ENCODE measurements at regions not wholly inside any gene's neighbourhood (a gene's known extent, or its start where the extent isn't known, plus 50 kb on each side); places are given as distances from the start of the nearest gene placed in this dataset.
A peak's percentile ranks its signal among the peaks of the same experiment; 100 is the strongest.

DNA sequence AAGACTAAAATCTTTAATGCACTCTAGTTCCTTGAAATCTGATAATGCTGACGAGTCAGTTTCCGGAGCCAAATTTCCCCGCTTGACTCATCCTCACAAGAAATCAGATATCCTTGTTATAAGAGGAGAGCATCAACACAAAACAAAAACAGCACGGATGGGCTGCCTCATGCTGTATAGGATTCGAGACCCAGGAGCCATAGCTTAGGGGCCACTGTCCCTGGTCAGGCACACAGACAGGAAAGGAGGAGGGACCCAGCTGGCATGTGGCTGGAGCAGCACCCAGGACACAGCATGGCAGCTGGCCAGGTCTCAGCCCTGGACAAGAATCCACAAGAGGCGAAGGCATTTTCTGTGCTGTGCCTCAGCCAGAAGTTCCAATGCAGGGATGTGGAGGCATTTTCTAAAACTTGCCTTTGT, 110.2 kb upstream of the SPATA13 start:
- DNase-seq (ENCODE audit: low read depth, low spot score): peak; percentile 80

DNA sequence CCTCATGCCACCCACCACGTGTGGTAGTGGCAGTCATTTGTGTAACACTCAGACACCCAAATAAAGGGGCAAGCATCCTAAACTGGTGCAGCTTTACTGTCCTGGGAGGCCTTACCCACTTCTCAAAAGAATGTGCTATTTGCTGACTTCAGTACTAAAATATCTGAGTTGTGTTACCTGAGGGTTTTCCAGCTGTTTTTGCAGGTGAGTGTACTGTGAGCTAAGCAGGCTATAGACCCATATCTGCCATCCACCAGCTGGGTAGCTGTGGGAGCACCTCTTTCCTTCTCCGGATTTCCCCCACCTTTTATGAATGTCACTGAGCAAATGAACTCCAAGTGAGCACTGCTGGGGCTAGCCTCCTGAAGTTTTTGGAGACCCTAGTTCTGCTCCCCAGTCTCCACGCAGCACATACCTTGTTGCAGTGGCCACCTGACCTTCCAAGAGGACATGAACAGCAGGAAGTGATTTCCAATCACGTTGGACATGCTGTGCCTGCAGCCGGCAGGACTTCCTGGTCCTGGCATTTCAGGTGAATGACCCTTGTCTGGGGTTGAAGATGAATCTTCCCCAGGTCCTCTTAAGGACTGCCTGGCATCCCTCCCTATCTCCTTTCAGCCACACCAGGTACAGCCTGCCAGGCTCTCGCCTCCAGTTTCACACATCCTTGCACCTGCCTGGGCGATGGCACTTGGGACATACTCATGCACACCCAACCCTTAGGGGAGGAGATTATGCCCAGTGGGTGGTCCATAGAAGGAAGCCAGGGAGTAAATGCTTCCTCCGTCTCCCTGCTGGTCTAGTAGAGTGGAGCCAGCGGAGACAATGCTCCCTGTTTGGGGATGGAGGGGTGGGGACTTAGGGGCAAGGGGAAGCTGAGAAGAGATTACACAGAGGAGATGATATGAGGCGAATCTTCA, 109.5 kb upstream of the SPATA13 start:
- no peak for DNase-seq (ENCODE audit: low read depth, low spot score)

- peak; percentile 43 for DNase-seq (ENCODE audit: low read depth, low spot score)
Observed at GRCh38 chr13:24052547-24053518, 107.7 kb upstream of the SPATA13 start.

- peak; percentile 84 for DNase-seq (ENCODE audit: low read depth, low spot score)
Observed at GRCh38 chr13:24053519-24054251, 106.8 kb upstream of the SPATA13 start.

GRCh38 chr13:24056616-24057137, 103.8 kb upstream of the SPATA13 start:
- no peak for DNase-seq (ENCODE audit: low read depth, low spot score)

DNA sequence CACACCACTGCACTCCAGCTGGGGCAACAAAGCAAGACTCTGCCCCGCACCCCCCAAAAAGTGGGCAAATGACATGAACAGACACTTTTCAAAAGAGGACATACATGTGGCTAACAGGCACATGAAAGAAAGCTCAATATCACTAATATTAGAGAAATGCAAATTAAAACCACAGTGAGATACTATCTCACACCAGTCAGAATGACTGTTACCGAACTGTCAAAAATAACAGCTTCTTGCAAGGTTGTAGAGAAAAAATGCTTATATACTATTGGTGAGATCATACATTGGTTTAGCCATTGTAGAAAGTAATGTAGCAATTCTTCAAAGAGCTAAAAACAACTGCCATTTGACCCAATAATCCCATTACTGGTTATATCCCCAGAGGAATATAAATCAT, 99.5 kb upstream of the SPATA13 start:
- DNase-seq (ENCODE audit: low read depth, low spot score): no peak

GRCh38 chr13:24063281-24063877, 97.1 kb upstream of the SPATA13 start:
- DNase-seq (ENCODE audit: low read depth, low spot score): peak; percentile 29

GRCh38 chr13:24064371-24064770, 96.1 kb upstream of the SPATA13 start:
- no peak for DNase-seq (ENCODE audit: low read depth, low spot score)

DNA sequence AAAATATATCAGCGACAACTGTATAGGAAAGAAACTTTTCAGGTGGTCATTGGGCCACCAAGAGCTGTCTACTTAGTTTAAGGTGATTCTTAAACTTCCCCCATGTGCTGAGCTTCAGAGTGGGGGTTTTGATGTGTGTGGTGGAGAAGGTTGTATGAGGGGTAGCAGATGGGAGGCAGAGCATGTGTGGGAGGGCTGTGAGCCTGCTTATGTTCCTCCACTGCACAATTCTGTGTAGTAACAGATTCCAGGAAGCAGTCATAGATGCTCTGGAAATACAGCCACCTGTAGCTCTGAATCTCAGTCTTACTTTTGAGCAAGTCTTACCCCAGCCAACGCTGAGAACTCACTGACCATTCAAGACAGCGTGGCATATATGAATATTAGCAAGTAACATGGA, 95.3 kb upstream of the SPATA13 start:
- DNase-seq (ENCODE audit: low read depth, low spot score): no peak

GRCh38 chr13:24066405-24067295, 93.9 kb upstream of the SPATA13 start:
- no peak for DNase-seq (ENCODE audit: low read depth, low spot score)

- peak; percentile 48 for DNase-seq (ENCODE audit: low read depth, low spot score)
Observed at GRCh38 chr13:24068472-24068871, 92.0 kb upstream of the SPATA13 start.

GRCh38 chr13:24071016-24071415, 89.5 kb upstream of the SPATA13 start:
- DNase-seq (ENCODE audit: low read depth, low spot score): no peak

GRCh38 chr13:24071423-24072075, 89.0 kb upstream of the SPATA13 start:
- DNase-seq (ENCODE audit: low read depth, low spot score): no peak

- no peak for DNase-seq (ENCODE audit: low read depth, low spot score)
Observed at GRCh38 chr13:24073657-24074056, 86.9 kb upstream of the SPATA13 start.

- no peak for DNase-seq (ENCODE audit: low read depth, low spot score)
Observed at GRCh38 chr13:24074678-24075077, 85.8 kb upstream of the SPATA13 start.

GRCh38 chr13:24075137-24075975, 85.2 kb upstream of the SPATA13 start:
- DNase-seq (ENCODE audit: low read depth, low spot score): no peak

DNA sequence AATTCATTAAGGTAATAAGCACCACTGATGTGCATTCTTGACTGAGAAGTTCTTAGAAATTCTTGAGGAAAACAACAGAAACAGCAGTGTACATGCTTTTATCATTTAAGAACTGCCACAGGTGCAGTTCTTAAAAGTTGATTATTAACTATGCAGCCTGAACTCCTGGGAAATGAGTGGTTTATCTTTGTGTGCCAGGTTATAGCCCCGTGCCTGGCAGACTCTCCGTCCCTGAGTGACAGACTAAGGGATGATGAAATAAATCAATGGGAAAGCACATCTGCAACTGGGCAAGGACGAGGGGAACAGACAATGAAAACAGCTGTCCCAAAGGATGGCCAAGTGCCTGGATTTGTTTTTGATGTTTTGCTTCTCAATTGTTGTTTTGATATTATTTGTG, 84.4 kb upstream of the SPATA13 start:
- DNase-seq (ENCODE audit: low read depth, low spot score): no peak

DNA sequence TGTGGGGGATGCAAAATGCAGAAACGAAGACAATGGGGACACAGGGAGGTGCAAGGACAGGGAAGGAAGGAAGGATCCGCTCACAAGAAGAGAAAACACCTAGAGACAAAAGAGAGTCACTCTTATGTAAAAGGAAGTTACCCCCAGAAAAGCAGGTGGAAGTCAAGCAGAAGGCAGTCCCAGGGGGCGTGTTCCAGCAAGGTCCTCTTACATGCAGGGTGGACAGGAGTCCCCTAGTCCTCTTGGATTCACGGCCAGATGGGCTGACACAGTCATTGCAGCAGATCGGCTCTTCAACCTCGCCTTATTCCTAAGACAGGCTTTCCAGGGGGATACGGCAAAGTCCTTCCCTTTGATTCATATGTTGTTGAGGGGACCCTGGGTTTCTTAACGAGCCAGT, 83.9 kb upstream of the SPATA13 start:
- DNase-seq (ENCODE audit: low read depth, low spot score): no peak

DNA sequence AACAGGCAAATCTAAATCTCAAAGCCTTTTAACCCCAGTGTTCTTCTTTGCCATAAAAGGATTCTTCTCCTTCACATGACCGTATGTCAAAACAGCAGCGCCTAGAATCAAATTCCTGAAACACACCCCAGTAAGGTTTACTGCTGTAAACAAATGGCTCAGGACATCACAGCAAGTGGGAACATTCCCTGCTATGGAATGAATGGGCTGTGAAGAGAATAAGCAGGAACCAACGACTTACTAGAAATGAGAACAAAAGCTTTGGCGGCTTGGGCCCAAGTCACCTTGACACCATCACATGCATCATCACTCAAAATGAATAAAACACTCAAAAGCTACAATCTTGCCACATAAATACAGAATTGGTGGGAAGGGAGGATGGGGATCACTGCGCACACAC, 80.4 kb upstream of the SPATA13 start:
- no peak for DNase-seq (ENCODE audit: low read depth, low spot score)
